HEK293 (cell line): ENCODE measurements at regions not wholly inside any gene's neighbourhood (a gene's known extent, or its start where the extent isn't known, plus 50 kb on each side); places are given as distances from the start of the nearest gene placed in this dataset.

Experiments used
- CTCF ChIA-PET: fragments of 350-600 bp; formaldehyde crosslinking; extraction: SDS; loops from one replicate; lab custom pipeline; 2021; ENCODE audit warnings: antibody characterized with exemption; lab: Yijun Ruan, JAX
- POLR2A ChIA-PET: fragments of 300-600 bp; formaldehyde crosslinking; extraction: SDS; loops from one replicate; lab custom pipeline; 2020; ENCODE audit warnings: antibody characterized with exemption, inconsistent platforms; lab: Yijun Ruan, JAX
- H3K27ac ChIP-seq: fragments of 200-500 bp; sonication (Bioruptor generic); 2 replicates; pipeline ENCODE4 v1.5.1; 2014; ENCODE audit warnings: low read depth, low read length, control low read depth, inconsistent platforms; ENCODE audit errors: extremely low read depth
- H3K36me3 ChIP-seq, 2 experiments: fragments of 200-500 bp in 1 of 2; sonication (Bioruptor generic) in 1 of 2; 1 replicate in 1 of 2; 2 replicates in 1 of 2; pipeline ENCODE4 v1.5.1; 2014 to 2017; ENCODE audit warnings: inconsistent platforms in 2 of 2, low read length in 2 of 2; ENCODE audit not compliant: control insufficient read depth in 2 of 2, insufficient read depth in 1 of 2
- H3K4me1 ChIP-seq: fragments of 200-500 bp; sonication (Bioruptor generic); 2 replicates; pipeline ENCODE4 v1.5.1; 2014; ENCODE audit warnings: mild to moderate bottlenecking, low read length, inconsistent platforms; ENCODE audit not compliant: control insufficient read depth, insufficient read depth
- H3K4me3 ChIP-seq: 2 replicates; pipeline ENCODE4 v1.5.1; 2011; ENCODE audit warnings: low read depth, mild to moderate bottlenecking, control low read depth, low read length, moderate library complexity
- H3K9me3 ChIP-seq: fragments of 200-500 bp; sonication (Bioruptor generic); 2 replicates; pipeline ENCODE4 v1.5.1; 2014; ENCODE audit warnings: low read depth, low read length, inconsistent platforms; ENCODE audit not compliant: control insufficient read depth, insufficient read depth
- EGR2 ChIP-seq: fragments of 450-650 bp; formaldehyde crosslinking; IDR thresholded peaks from 2 replicates; pipeline ENCODE4 v1.5.1; 2016; ENCODE audit warnings: low read depth, missing biosample characterization, missing genetic modification characterization
- KLF8 ChIP-seq: fragments of 450-650 bp; formaldehyde crosslinking; IDR thresholded peaks from 2 replicates; pipeline ENCODE4 v1.5.1; 2016; ENCODE audit warnings: missing biosample characterization, missing genetic modification characterization
- MEIS1 ChIP-seq: sonication (generic); formaldehyde crosslinking; IDR thresholded peaks from 2 replicates; pipeline ENCODE4 v1.8.1; 2022; ENCODE audit warnings: missing genetic modification reagents, mild to moderate bottlenecking, borderline replicate concordance
- ZBTB1 ChIP-seq: fragments of 450-650 bp; formaldehyde crosslinking; IDR thresholded peaks from 2 replicates; pipeline ENCODE4 v1.5.1; 2016; ENCODE audit warnings: missing biosample characterization, missing genetic modification characterization
- ZFP41 ChIP-seq: fragments of 450-650 bp; formaldehyde crosslinking; IDR thresholded peaks from 2 replicates; pipeline ENCODE4 v1.5.1; 2016; ENCODE audit warnings: missing biosample characterization, missing genetic modification characterization, borderline replicate concordance
- ZNF221 ChIP-seq: fragments of 450-650 bp; formaldehyde crosslinking; IDR thresholded peaks from 2 replicates; pipeline ENCODE4 v1.5.1; 2017; ENCODE audit warnings: missing biosample characterization, missing genetic modification characterization, borderline replicate concordance
- ZNF585B ChIP-seq: fragments of 450-650 bp; formaldehyde crosslinking; IDR thresholded peaks from 2 replicates; pipeline ENCODE4 v1.5.1; 2016; ENCODE audit warnings: missing biosample characterization, missing genetic modification characterization
- ZNF660 ChIP-seq: fragments of 450-650 bp; IDR thresholded peaks from 2 replicates; pipeline ENCODE4 v1.5.1; 2018; ENCODE audit warnings: missing biosample characterization, mild to moderate bottlenecking, missing genetic modification characterization
- ZNF707 ChIP-seq: fragments of 450-650 bp; formaldehyde crosslinking; IDR thresholded peaks from 2 replicates; pipeline ENCODE4 v1.5.1; 2016; ENCODE audit warnings: missing biosample characterization, missing genetic modification characterization
- ZXDB ChIP-seq: fragments of 450-650 bp; formaldehyde crosslinking; IDR thresholded peaks from 2 replicates; pipeline ENCODE4 v1.5.1; 2016; ENCODE audit warnings: missing biosample characterization, missing genetic modification characterization
- TF ChIP-seq, protein P1 (sequence below): fragments of 450-650 bp; formaldehyde crosslinking; IDR thresholded peaks from 2 replicates; pipeline ENCODE4 v1.5.1; 2016; ENCODE audit warnings: missing biosample characterization, missing genetic modification characterization, low read depth
- TF ChIP-seq, protein P2 (sequence below): fragments of 450-650 bp; formaldehyde crosslinking; IDR thresholded peaks from 2 replicates; pipeline ENCODE4 v1.5.1; 2016; ENCODE audit warnings: missing biosample characterization, missing genetic modification characterization
- TF ChIP-seq, protein P3 (sequence below): fragments of 450-650 bp; formaldehyde crosslinking; IDR thresholded peaks from 2 replicates; pipeline ENCODE4 v1.5.1; 2016; ENCODE audit warnings: missing biosample characterization, missing genetic modification characterization
- TF ChIP-seq, protein P4 (sequence below): fragments of 450-650 bp; formaldehyde crosslinking; IDR thresholded peaks from 2 replicates; pipeline ENCODE4 v1.5.1; 2016; ENCODE audit warnings: missing biosample characterization, missing genetic modification characterization
- TF ChIP-seq, protein P5 (sequence below): fragments of 450-650 bp; formaldehyde crosslinking; conservative IDR thresholded peaks from 2 replicates; pipeline ENCODE4 v1.5.1; 2016; ENCODE audit warnings: low read depth, missing biosample characterization, missing genetic modification characterization
- TF ChIP-seq, protein P6 (sequence below): fragments of 450-650 bp; formaldehyde crosslinking; IDR thresholded peaks from 2 replicates; pipeline ENCODE4 v1.5.0; 2017; ENCODE audit warnings: missing biosample characterization, missing genetic modification characterization, borderline replicate concordance

DNA sequence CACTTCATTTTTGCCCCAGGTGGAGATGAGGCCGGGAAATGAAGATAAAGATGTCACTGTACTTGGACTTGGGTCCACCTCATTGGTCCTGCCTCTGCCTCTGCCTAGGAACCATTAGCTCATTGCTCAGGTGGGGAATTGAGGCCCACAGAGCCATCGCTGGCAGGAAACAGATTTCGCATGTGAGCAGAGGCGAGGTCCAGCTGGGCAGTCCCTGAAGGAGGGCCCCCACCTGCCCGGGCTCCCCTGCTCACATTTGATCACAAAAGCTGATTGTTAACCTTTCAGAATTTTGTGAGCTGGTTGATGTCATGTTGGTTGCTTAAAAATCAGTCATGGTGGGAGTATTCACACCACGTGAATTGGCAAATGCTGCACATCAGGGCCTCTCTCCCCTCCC is 273.8 kb upstream of the MVB12B start (continued):
- TF ChIP-seq, protein P1, sequence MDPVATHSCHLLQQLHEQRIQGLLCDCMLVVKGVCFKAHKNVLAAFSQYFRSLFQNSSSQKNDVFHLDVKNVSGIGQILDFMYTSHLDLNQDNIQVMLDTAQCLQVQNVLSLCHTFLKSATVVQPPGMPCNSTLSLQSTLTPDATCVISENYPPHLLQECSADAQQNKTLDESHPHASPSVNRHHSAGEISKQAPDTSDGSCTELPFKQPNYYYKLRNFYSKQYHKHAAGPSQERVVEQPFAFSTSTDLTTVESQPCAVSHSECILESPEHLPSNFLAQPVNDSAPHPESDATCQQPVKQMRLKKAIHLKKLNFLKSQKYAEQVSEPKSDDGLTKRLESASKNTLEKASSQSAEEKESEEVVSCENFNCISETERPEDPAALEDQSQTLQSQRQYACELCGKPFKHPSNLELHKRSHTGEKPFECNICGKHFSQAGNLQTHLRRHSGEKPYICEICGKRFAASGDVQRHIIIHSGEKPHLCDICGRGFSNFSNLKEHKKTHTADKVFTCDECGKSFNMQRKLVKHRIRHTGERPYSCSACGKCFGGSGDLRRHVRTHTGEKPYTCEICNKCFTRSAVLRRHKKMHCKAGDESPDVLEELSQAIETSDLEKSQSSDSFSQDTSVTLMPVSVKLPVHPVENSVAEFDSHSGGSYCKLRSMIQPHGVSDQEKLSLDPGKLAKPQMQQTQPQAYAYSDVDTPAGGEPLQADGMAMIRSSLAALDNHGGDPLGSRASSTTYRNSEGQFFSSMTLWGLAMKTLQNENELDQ (tag by site-specific recombination), result no peak

DNA sequence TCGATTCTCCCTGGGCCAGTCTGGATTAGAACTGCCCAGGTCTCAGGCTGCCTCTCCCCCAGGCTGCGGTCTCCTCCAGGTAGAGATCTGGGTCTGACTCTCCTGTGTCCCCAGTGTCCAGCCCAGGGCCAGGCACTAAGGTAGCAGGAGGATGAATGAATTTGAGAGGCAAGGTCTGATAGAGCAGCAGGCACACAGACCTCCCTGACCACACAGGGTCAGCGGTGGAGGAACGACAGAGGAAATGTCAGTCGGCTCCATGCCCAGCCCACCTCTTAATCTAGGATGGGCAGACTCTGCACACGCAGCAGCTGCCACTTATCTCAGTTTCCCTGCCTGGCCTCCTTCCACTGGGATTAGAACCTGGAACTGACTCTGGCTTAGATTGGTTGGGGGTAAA is 272.7 kb upstream of the MVB12B start:
- no peak overlapping the region for H3K4me3 ChIP-seq
- H3K36me3 ChIP-seq, result no peaks in the 10 kb centered on the region
- CTCF ChIA-PET, result interaction anchor here (0.7 kb wide), 1 partner anchor 10 kb away, joined by 3 read pairs; no protein-coding TSS in a partner anchor
- POLR2A ChIA-PET, result no interaction called here
- H3K27ac ChIP-seq, result no peak overlapping the region
- H3K4me1 ChIP-seq, result no peaks in the 10 kb centered on the region
- no peak for TF ChIP-seq ZNF585B
- no peak for TF ChIP-seq KLF8 (tag by site-specific recombination)
- TF ChIP-seq ZFP41, result no peak
- TF ChIP-seq ZNF660 (tag by site-specific recombination), result no peak
- TF ChIP-seq, protein P2, sequence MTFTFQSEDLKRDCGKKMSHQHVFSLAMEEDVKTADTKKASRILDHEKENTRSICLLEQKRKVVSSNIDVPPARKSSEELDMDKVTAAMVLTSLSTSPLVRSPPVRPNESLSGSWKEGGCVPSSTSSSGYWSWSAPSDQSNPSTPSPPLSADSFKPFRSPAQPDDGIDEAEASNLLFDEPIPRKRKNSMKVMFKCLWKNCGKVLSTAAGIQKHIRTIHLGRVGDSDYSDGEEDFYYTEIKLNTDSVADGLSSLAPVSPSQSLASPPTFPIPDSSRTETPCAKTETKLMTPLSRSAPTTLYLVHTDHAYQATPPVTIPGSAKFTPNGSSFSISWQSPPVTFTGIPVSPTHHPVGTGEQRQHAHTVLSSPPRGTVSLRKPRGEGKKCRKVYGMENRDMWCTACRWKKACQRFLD, result no peak
- TF ChIP-seq, protein P3, sequence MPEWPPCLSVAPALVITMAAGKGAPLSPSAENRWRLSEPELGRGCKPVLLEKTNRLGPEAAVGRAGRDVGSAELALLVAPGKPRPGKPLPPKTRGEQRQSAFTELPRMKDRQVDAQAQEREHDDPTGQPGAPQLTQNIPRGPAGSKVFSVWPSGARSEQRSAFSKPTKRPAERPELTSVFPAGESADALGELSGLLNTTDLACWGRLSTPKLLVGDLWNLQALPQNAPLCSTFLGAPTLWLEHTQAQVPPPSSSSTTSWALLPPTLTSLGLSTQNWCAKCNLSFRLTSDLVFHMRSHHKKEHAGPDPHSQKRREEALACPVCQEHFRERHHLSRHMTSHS (tag by site-specific recombination), result no peak
- TF ChIP-seq, protein P4, sequence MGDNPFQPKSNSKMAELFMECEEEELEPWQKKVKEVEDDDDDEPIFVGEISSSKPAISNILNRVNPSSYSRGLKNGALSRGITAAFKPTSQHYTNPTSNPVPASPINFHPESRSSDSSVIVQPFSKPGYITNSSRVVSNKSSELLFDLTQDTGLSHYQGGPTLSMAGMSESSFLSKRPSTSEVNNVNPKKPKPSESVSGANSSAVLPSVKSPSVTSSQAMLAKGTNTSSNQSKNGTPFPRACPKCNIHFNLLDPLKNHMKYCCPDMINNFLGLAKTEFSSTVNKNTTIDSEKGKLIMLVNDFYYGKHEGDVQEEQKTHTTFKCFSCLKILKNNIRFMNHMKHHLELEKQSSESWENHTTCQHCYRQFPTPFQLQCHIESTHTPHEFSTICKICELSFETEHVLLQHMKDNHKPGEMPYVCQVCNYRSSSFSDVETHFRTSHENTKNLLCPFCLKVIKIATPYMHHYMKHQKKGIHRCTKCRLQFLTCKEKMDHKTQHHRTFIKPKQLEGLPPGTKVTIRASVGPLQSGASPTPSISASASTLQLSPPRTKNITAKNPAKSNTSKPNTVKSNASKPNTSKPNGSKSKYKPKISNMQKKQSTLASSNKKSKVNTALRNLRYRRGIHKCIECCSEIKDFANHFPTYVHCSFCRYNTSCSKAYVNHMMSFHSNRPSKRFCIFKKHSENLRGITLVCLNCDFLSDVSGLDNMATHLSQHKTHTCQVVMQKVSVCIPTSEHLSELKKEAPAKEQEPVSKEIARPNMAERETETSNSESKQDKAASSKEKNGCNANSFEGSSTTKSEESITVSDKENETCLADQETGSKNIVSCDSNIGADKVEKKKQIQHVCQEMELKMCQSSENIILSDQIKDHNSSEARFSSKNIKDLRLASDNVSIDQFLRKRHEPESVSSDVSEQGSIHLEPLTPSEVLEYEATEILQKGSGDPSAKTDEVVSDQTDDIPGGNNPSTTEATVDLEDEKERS (tag by site-specific recombination), result no peak
- TF ChIP-seq ZBTB1 (tag by site-specific recombination), result no peak
- TF ChIP-seq MEIS1, result no peak
- no peak for TF ChIP-seq ZXDB (tag by site-specific recombination)
- TF ChIP-seq, protein P5, sequence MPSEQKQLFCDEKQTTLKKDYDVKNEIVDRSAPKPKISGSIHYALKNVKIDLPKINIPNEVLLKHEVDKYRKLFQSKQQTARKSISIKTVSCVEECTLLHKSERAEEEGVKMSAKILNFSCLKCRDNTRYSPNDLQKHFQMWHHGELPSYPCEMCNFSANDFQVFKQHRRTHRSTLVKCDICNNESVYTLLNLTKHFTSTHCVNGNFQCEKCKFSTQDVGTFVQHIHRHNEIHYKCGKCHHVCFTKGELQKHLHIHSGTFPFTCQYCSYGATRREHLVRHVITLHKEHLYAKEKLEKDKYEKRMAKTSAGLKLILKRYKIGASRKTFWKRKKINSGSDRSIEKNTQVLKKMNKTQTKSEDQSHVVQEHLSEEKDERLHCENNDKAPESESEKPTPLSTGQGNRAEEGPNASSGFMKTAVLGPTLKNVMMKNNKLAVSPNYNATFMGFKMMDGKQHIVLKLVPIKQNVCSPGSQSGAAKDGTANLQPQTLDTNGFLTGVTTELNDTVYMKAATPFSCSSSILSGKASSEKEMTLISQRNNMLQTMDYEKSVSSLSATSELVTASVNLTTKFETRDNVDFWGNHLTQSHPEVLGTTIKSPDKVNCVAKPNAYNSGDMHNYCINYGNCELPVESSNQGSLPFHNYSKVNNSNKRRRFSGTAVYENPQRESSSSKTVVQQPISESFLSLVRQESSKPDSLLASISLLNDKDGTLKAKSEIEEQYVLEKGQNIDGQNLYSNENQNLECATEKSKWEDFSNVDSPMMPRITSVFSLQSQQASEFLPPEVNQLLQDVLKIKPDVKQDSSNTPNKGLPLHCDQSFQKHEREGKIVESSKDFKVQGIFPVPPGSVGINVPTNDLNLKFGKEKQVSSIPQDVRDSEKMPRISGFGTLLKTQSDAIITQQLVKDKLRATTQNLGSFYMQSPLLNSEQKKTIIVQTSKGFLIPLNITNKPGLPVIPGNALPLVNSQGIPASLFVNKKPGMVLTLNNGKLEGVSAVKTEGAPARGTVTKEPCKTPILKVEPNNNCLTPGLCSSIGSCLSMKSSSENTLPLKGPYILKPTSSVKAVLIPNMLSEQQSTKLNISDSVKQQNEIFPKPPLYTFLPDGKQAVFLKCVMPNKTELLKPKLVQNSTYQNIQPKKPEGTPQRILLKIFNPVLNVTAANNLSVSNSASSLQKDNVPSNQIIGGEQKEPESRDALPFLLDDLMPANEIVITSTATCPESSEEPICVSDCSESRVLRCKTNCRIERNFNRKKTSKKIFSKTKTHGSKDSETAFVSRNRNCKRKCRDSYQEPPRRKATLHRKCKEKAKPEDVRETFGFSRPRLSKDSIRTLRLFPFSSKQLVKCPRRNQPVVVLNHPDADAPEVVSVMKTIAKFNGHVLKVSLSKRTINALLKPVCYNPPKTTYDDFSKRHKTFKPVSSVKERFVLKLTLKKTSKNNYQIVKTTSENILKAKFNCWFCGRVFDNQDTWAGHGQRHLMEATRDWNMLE, result no peak
- TF ChIP-seq EGR2 (tag by site-specific recombination), result no peak
- TF ChIP-seq, protein P6, sequence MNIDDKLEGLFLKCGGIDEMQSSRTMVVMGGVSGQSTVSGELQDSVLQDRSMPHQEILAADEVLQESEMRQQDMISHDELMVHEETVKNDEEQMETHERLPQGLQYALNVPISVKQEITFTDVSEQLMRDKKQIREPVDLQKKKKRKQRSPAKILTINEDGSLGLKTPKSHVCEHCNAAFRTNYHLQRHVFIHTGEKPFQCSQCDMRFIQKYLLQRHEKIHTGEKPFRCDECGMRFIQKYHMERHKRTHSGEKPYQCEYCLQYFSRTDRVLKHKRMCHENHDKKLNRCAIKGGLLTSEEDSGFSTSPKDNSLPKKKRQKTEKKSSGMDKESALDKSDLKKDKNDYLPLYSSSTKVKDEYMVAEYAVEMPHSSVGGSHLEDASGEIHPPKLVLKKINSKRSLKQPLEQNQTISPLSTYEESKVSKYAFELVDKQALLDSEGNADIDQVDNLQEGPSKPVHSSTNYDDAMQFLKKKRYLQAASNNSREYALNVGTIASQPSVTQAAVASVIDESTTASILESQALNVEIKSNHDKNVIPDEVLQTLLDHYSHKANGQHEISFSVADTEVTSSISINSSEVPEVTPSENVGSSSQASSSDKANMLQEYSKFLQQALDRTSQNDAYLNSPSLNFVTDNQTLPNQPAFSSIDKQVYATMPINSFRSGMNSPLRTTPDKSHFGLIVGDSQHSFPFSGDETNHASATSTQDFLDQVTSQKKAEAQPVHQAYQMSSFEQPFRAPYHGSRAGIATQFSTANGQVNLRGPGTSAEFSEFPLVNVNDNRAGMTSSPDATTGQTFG, result no peak
- no peak for TF ChIP-seq ZNF221 (tag by site-specific recombination)
- TF ChIP-seq ZNF707, result no peak
- H3K9me3 ChIP-seq, result no peaks in the 10 kb centered on the region
